CD14-positive monocyte (primary cell): ENCODE measurements at regions not wholly inside any gene's neighbourhood (a gene's known extent, or its start where the extent isn't known, plus 50 kb on each side); places are given as distances from the start of the nearest gene placed in this dataset.
"Not testable (repeated sequence)": the region's sequence is repeated elsewhere in the genome, so short reads cannot be mapped to it uniquely, and the experiment has no call there.

Source experiments
- DNase-seq, 3 donors: peaks; one replicate each; pipeline ENCODE4 v3.0.0-alpha.2; 2011 to 2022
- H2AFZ ChIP-seq: 2 replicates; pipeline ENCODE4 v1.6.0; 2012; ENCODE audit warnings: mild to moderate bottlenecking, low read depth, low read length, inconsistent platforms; ENCODE audit not compliant: insufficient read depth, poor library complexity, severe bottlenecking
- H3K27ac ChIP-seq, 2 donors: 1 replicate in 1 of 2; 2 replicates in 1 of 2; pipeline ENCODE4 v1.5.1; 2012 to 2013; ENCODE audit warnings: low read length in 2 of 2, control low read depth in 1 of 2, inconsistent platforms in 1 of 2, low read depth in 1 of 2, mild to moderate bottlenecking in 1 of 2
- H3K27me3 ChIP-seq, 2 donors: one replicate each; pipeline versions ENCODE4 v1.6.0 to v1.6.1; 2011 to 2013; ENCODE audit warnings: low read length in 2 of 2; ENCODE audit not compliant: control insufficient read depth in 2 of 2, insufficient read depth in 2 of 2
- H3K36me3 ChIP-seq, 2 donors: replicated peaks in 1 of 2; 1 replicate in 1 of 2; 2 replicates in 1 of 2; pipeline versions ENCODE4 v1.5.1 to v1.6.1; 2012 to 2013; ENCODE audit warnings: low read length in 2 of 2, control low read depth in 1 of 2, inconsistent platforms in 1 of 2, mild to moderate bottlenecking in 1 of 2; ENCODE audit not compliant: insufficient read depth in 2 of 2, control insufficient read depth in 1 of 2
- H3K4me1 ChIP-seq, 2 donors: 1 replicate in 1 of 2; 2 replicates in 1 of 2; pipeline versions ENCODE4 v1.5.1 to v1.6.1; 2012 to 2013; ENCODE audit warnings: low read length in 2 of 2, control low read depth in 1 of 2, inconsistent platforms in 1 of 2, mild to moderate bottlenecking in 1 of 2, moderate library complexity in 1 of 2; ENCODE audit not compliant: insufficient read depth in 2 of 2, control insufficient read depth in 1 of 2
- H3K4me2 ChIP-seq: replicated peaks from 2 replicates; pipeline ENCODE3; 2012; ENCODE audit warnings: low read length, moderate library complexity, mild to moderate bottlenecking; ENCODE audit not compliant: poor library complexity, severe bottlenecking; ENCODE audit errors: extremely low read depth
- H3K4me3 ChIP-seq, 3 experiments: fragments of 200-600 bp in 1 of 3; sonication (generic) in 1 of 3; replicated peaks in 1 of 3; 1 replicate in 2 of 3; 2 replicates in 1 of 3; pipeline ENCODE4 v1.5.1; 2011 to 2013; ENCODE audit warnings: low read length in 3 of 3, mild to moderate bottlenecking in 3 of 3, control low read depth in 2 of 3, low read depth in 2 of 3, inconsistent platforms in 1 of 3, moderate library complexity in 1 of 3
- H3K79me2 ChIP-seq: 2 replicates; pipeline ENCODE4 v1.6.0; 2012; ENCODE audit warnings: mild to moderate bottlenecking, control low read depth, inconsistent platforms, low read length, moderate library complexity; ENCODE audit not compliant: insufficient read depth
- H3K9ac ChIP-seq: 2 replicates; pipeline ENCODE4 v1.6.0; 2017; ENCODE audit warnings: low read length, mild to moderate bottlenecking; ENCODE audit not compliant: insufficient read depth, poor library complexity, severe bottlenecking
- H3K9me3 ChIP-seq, 2 donors: replicated peaks in 1 of 2; 1 replicate in 1 of 2; 2 replicates in 1 of 2; pipeline versions ENCODE4 v1.5.1 to v1.6.1; 2012 to 2013; ENCODE audit warnings: low read length in 2 of 2, control low read depth in 1 of 2; ENCODE audit not compliant: control insufficient read depth in 1 of 2, insufficient read depth in 1 of 2
- H4K20me1 ChIP-seq: 2 replicates; pipeline ENCODE4 v1.6.0; 2012; ENCODE audit warnings: mild to moderate bottlenecking, low read length, control low read depth, moderate library complexity; ENCODE audit not compliant: insufficient read depth
- H3K27ac Mint-ChIP-seq, 7 donors: one replicate each; pipeline ENCODE4 v1.8.0; 2020; ENCODE audit warnings: mild to moderate bottlenecking in 7 of 7, mixed read lengths in 7 of 7, moderate library complexity in 6 of 7, inconsistent platforms in 2 of 7
- H3K27me3 Mint-ChIP-seq, 3 donors: one replicate each; pipeline ENCODE4 v1.8.0; 2021 to 2022; ENCODE audit warnings: low read depth in 3 of 3, mild to moderate bottlenecking in 3 of 3, mixed read lengths in 3 of 3, moderate library complexity in 3 of 3, inconsistent platforms in 1 of 3
- H3K36me3 Mint-ChIP-seq, 2 donors: one replicate each; pipeline ENCODE4 v1.8.0; 2020; ENCODE audit warnings: mixed read lengths in 2 of 2, inconsistent platforms in 1 of 2, mild to moderate bottlenecking in 1 of 2
- H3K4me1 Mint-ChIP-seq: one replicate; pipeline ENCODE4 v1.8.0; 2020; ENCODE audit warnings: mild to moderate bottlenecking, mixed read lengths
- H3K4me3 Mint-ChIP-seq, 2 donors: one replicate each; pipeline ENCODE4 v1.8.0; 2020; ENCODE audit warnings: mild to moderate bottlenecking in 2 of 2, mixed read lengths in 2 of 2, moderate library complexity in 1 of 2
- H3K9me3 Mint-ChIP-seq, 7 donors: one replicate each; pipeline ENCODE4 v1.8.0; 2020 to 2022; ENCODE audit warnings: mixed read lengths in 7 of 7, mild to moderate bottlenecking in 6 of 7, moderate library complexity in 6 of 7, inconsistent platforms in 2 of 7
- CTCF ChIP-seq: fragments of 200-600 bp; IDR thresholded peaks from one replicate; pipeline ENCODE4 v1.8.0; 2022; ENCODE audit warnings: antibody characterized with exemption, mild to moderate bottlenecking
- WGBS: methylation state at CpG from one replicate; pipeline ENCODE4 v1.1.5; 2013; ENCODE audit warnings: missing lambda C conversion rate; ENCODE audit not compliant: insufficient coverage; 5-methylcytosine and 5-hydroxymethylcytosine counted together
- intact Hi-C, 2 donors: fragments of 100-400 bp; cut with micrococcal nuclease; formaldehyde crosslinking; loops; one replicate each; pipeline versions ENCODE4 v1.15.0 to v1.15.1; 2023

GRCh38 chr18:76604108-76604934, 109.3 kb upstream of the ZNF516 start:
- WGBS, result 86% methylated on average over 7 of the region's 14 CpGs
- peaks cover 0 to 2% (median 0%) of the 10 kb centered on the region in 3 donors for H3K27me3 Mint-ChIP-seq

GRCh38 chr18:76602191-76602590, 107.1 kb upstream of the ZNF516 start:
- intact Hi-C loops, result no loop called here
- Mint-ChIP-seq H3K27me3 (peaks cover 0 to 2% (median 0%) of the 10 kb centered on the region in 3 donors), H3K4me1 (peaks cover 2% of the 10 kb centered on the region), H3K9me3 (peaks cover 0 to 8% (median 0%) of the 10 kb centered on the region in 7 donors), H3K36me3 (no peaks in the 10 kb centered on the region), H3K27ac (no peak overlapping the region), H3K4me3 (no peak overlapping the region)
- no peaks in the 10 kb centered on the region for H3K27me3 ChIP-seq
- no peaks in the 10 kb centered on the region for H3K4me1 ChIP-seq
- H3K9me3 ChIP-seq, result peaks cover 0 to 2% of the 10 kb centered on the region in 2 donors
- H3K27ac ChIP-seq, result no peak overlapping the region
- 100% methylated on average over 2 of the region's 5 CpGs for WGBS
- no peak overlapping the region for H2AFZ ChIP-seq
- H3K36me3 ChIP-seq, result no peaks in the 10 kb centered on the region
- H3K4me2 ChIP-seq, result no peak overlapping the region
- no peak for TF ChIP-seq CTCF
- no peaks in the 10 kb centered on the region for H3K79me2 ChIP-seq
- H3K9ac ChIP-seq, result no peak overlapping the region
- no peak for DNase-seq
- H3K4me3 ChIP-seq, result no peak overlapping the region
- no peaks in the 10 kb centered on the region for H4K20me1 ChIP-seq

More at GRCh38 chr18:76604108-76604934, 109.3 kb upstream of the ZNF516 start:
- Mint-ChIP-seq H3K27ac (no peak overlapping the region), H3K4me1 (peaks cover 1% of the 10 kb centered on the region), H3K9me3 (peaks cover 0 to 3% (median 0%) of the 10 kb centered on the region in 7 donors), H3K36me3 (no peaks in the 10 kb centered on the region), H3K4me3 (no peak overlapping the region)
- intact Hi-C loops, result no loop called here
- no peak for DNase-seq
- no peak overlapping the region for H3K4me2 ChIP-seq
- no peaks in the 10 kb centered on the region for H3K36me3 ChIP-seq
- H3K27ac ChIP-seq, result no peak overlapping the region
- H2AFZ ChIP-seq, result no peak overlapping the region
- H3K9ac ChIP-seq, result no peak overlapping the region
- H3K4me3 ChIP-seq, result no peak overlapping the region
- no peaks in the 10 kb centered on the region for H3K27me3 ChIP-seq
- TF ChIP-seq CTCF, result no peak
- no peaks in the 10 kb centered on the region for H3K9me3 ChIP-seq
- no peaks in the 10 kb centered on the region for H4K20me1 ChIP-seq
- H3K4me1 ChIP-seq, result no peaks in the 10 kb centered on the region
- no peaks in the 10 kb centered on the region for H3K79me2 ChIP-seq

GRCh38 chr18:76600076-76600475, 105.0 kb upstream of the ZNF516 start:
- not testable (repeated sequence) for H3K27me3 Mint-ChIP-seq, H2AFZ ChIP-seq
- WGBS, result 97% methylated on average over 18 of the region's 28 CpGs

More at GRCh38 chr18:76600076-76600475, 105.0 kb upstream of the ZNF516 start:
- H4K20me1 ChIP-seq, H3K4me2 ChIP-seq, H3K9me3 ChIP-seq, H3K9ac ChIP-seq, DNase-seq, H3K4me3 ChIP-seq, H3K36me3 Mint-ChIP-seq, H3K27ac ChIP-seq, H3K4me1 ChIP-seq, H3K79me2 ChIP-seq, H3K4me1 Mint-ChIP-seq, intact Hi-C loops, H3K27ac Mint-ChIP-seq, H3K36me3 ChIP-seq, H3K4me3 Mint-ChIP-seq, H3K9me3 Mint-ChIP-seq, H3K27me3 ChIP-seq: not testable (repeated sequence)
